ENCODE measurements at regions not wholly inside any gene's neighbourhood (a gene's known extent, or its start where the extent isn't known, plus 50 kb on each side); places are given as distances from the start of the nearest gene placed in this dataset.

- DNase-seq: no peak
- intact Hi-C loops (cut with DNase I): no loop called here
- WGBS, 2 donors: 86 to 87% methylated on average over 3 of the region's 3 CpGs
- no peaks in the 10 kb centered on the region for H3K27me3 ChIP-seq (ENCODE audit: control insufficient read depth in 1 of 2, insufficient read depth in 2 of 2, low read length in 1 of 2)
- no peak overlapping the region for H3K27ac ChIP-seq (ENCODE audit: low read depth in 1 of 2, low read length in 2 of 2)
- H3K36me3 ChIP-seq (ENCODE audit: control insufficient read depth in 1 of 2, insufficient read depth in 2 of 2, low read length in 1 of 2): no peaks in the 10 kb centered on the region
- no peak overlapping the region for H3K4me3 ChIP-seq (ENCODE audit: low read length in 2 of 2)
- no peak for ATAC-seq (ENCODE audit: low FRiP score)
- H3K9me3 ChIP-seq (ENCODE audit: control insufficient read depth, low read length): no peaks in the 10 kb centered on the region
- H3K4me1 ChIP-seq (ENCODE audit: control insufficient read depth in 1 of 2, insufficient read depth in 2 of 2, low read length in 2 of 2): no peaks in the 10 kb centered on the region
Observed at GRCh38 chr6:114537977-114538376, 195.2 kb upstream of the HS3ST5 start.

- intact Hi-C loops (cut with DNase I): no loop called here
- Histone ChIP-seq H3K27ac (ENCODE audit: low read depth in 1 of 2, low read length in 2 of 2) (no peak overlapping the region), H3K9me3 (ENCODE audit: control insufficient read depth, low read length) (no peaks in the 10 kb centered on the region), H3K4me3 (ENCODE audit: low read length in 2 of 2) (no peak overlapping the region), H3K36me3 (ENCODE audit: control insufficient read depth in 1 of 2, insufficient read depth in 2 of 2, low read length in 1 of 2) (no peaks in the 10 kb centered on the region), H3K27me3 (ENCODE audit: control insufficient read depth in 1 of 2, insufficient read depth in 2 of 2, low read length in 1 of 2) (no peaks in the 10 kb centered on the region), H3K4me1 (ENCODE audit: control insufficient read depth in 1 of 2, insufficient read depth in 2 of 2, low read length in 2 of 2) (no peaks in the 10 kb centered on the region)
- 80 to 82% methylated on average over 4 of the region's 4 CpGs for WGBS, 2 donors
- DNase-seq (no peak), ATAC-seq (ENCODE audit: low FRiP score) (no peak)
Observed at GRCh38 chr6:114534813-114535212, 192.0 kb upstream of the HS3ST5 start.

- no peaks in the 10 kb centered on the region for H3K9me3 ChIP-seq (ENCODE audit: control insufficient read depth, low read length)
- intact Hi-C loops (cut with DNase I): no loop called here
Observed at GRCh38 chr6:114524081-114524480, 181.3 kb upstream of the HS3ST5 start.

GRCh38 chr6:114523508-114523907, 180.7 kb upstream of the HS3ST5 start:
- H3K27me3 ChIP-seq (ENCODE audit: control insufficient read depth in 1 of 2, insufficient read depth in 2 of 2, low read length in 1 of 2): no peaks in the 10 kb centered on the region
- H3K4me3 ChIP-seq (ENCODE audit: low read length in 2 of 2): no peak overlapping the region
- DNase-seq: no peak
- ATAC-seq (ENCODE audit: low FRiP score): no peak
- WGBS, 2 donors: 72 to 75% methylated on average over 2 of the region's 2 CpGs
- H3K4me1 ChIP-seq (ENCODE audit: control insufficient read depth in 1 of 2, insufficient read depth in 2 of 2, low read length in 2 of 2): no peaks in the 10 kb centered on the region
- H3K9me3 ChIP-seq (ENCODE audit: control insufficient read depth, low read length): no peaks in the 10 kb centered on the region
- no peak overlapping the region for H3K27ac ChIP-seq (ENCODE audit: low read depth in 1 of 2, low read length in 2 of 2)
- H3K36me3 ChIP-seq (ENCODE audit: control insufficient read depth in 1 of 2, insufficient read depth in 2 of 2, low read length in 1 of 2): no peaks in the 10 kb centered on the region
- intact Hi-C loops (cut with DNase I): no loop called here

More at GRCh38 chr6:114524081-114524480, 181.3 kb upstream of the HS3ST5 start:
- DNase-seq (no peak), ATAC-seq (ENCODE audit: low FRiP score) (no peak)
- Histone ChIP-seq H3K27me3 (ENCODE audit: control insufficient read depth in 1 of 2, insufficient read depth in 2 of 2, low read length in 1 of 2) (no peaks in the 10 kb centered on the region), H3K27ac (ENCODE audit: low read depth in 1 of 2, low read length in 2 of 2) (no peak overlapping the region), H3K36me3 (ENCODE audit: control insufficient read depth in 1 of 2, insufficient read depth in 2 of 2, low read length in 1 of 2) (no peaks in the 10 kb centered on the region), H3K4me1 (ENCODE audit: control insufficient read depth in 1 of 2, insufficient read depth in 2 of 2, low read length in 2 of 2) (no peaks in the 10 kb centered on the region), H3K4me3 (ENCODE audit: low read length in 2 of 2) (no peak overlapping the region)

GRCh38 chr6:114521926-114522325, 179.1 kb upstream of the HS3ST5 start:
- DNase-seq: no peak
- H3K36me3 ChIP-seq (ENCODE audit: control insufficient read depth in 1 of 2, insufficient read depth in 2 of 2, low read length in 1 of 2): no peaks in the 10 kb centered on the region
- no peak for ATAC-seq (ENCODE audit: low FRiP score)
- WGBS, 2 donors: 62 to 70% methylated on average over 3 of the region's 3 CpGs
- H3K27ac ChIP-seq (ENCODE audit: low read depth in 1 of 2, low read length in 2 of 2): no peak overlapping the region
- no peaks in the 10 kb centered on the region for H3K9me3 ChIP-seq (ENCODE audit: control insufficient read depth, low read length)
- intact Hi-C loops (cut with DNase I): no loop called here
- H3K4me1 ChIP-seq (ENCODE audit: control insufficient read depth in 1 of 2, insufficient read depth in 2 of 2, low read length in 2 of 2): no peaks in the 10 kb centered on the region
- H3K4me3 ChIP-seq (ENCODE audit: low read length in 2 of 2): no peak overlapping the region
- H3K27me3 ChIP-seq (ENCODE audit: control insufficient read depth in 1 of 2, insufficient read depth in 2 of 2, low read length in 1 of 2): no peaks in the 10 kb centered on the region

- no peak overlapping the region for H3K27ac ChIP-seq (ENCODE audit: low read depth in 1 of 2, low read length in 2 of 2)
- no peaks in the 10 kb centered on the region for H3K27me3 ChIP-seq (ENCODE audit: control insufficient read depth in 1 of 2, insufficient read depth in 2 of 2, low read length in 1 of 2)
- DNase-seq (no peak), ATAC-seq (ENCODE audit: low FRiP score) (no peak)
- no peaks in the 10 kb centered on the region for H3K36me3 ChIP-seq (ENCODE audit: control insufficient read depth in 1 of 2, insufficient read depth in 2 of 2, low read length in 1 of 2)
- no peaks in the 10 kb centered on the region for H3K9me3 ChIP-seq (ENCODE audit: control insufficient read depth, low read length)
- no peak overlapping the region for H3K4me3 ChIP-seq (ENCODE audit: low read length in 2 of 2)
- intact Hi-C loops (cut with DNase I): no loop called here
- H3K4me1 ChIP-seq (ENCODE audit: control insufficient read depth in 1 of 2, insufficient read depth in 2 of 2, low read length in 2 of 2): no peaks in the 10 kb centered on the region
- WGBS, 2 donors: 82% methylated on average over 3 of the region's 3 CpGs
Observed at GRCh38 chr6:114520976-114521375, 178.2 kb upstream of the HS3ST5 start.

GRCh38 chr6:114514170-114514569, 171.3 kb upstream of the HS3ST5 start:
- WGBS, 2 donors: 47 to 61% methylated on average over 1 of the region's 1 CpG
- DNase-seq (no peak), ATAC-seq (ENCODE audit: low FRiP score) (no peak)
- no peaks in the 10 kb centered on the region for H3K9me3 ChIP-seq (ENCODE audit: control insufficient read depth, low read length)
- no peak overlapping the region for H3K27ac ChIP-seq (ENCODE audit: low read depth in 1 of 2, low read length in 2 of 2)
- H3K4me1 ChIP-seq (ENCODE audit: control insufficient read depth in 1 of 2, insufficient read depth in 2 of 2, low read length in 2 of 2): no peaks in the 10 kb centered on the region
- no peak overlapping the region for H3K4me3 ChIP-seq (ENCODE audit: low read length in 2 of 2)
- H3K27me3 ChIP-seq (ENCODE audit: control insufficient read depth in 1 of 2, insufficient read depth in 2 of 2, low read length in 1 of 2): no peaks in the 10 kb centered on the region
- intact Hi-C loops (cut with DNase I): no loop called here
- H3K36me3 ChIP-seq (ENCODE audit: control insufficient read depth in 1 of 2, insufficient read depth in 2 of 2, low read length in 1 of 2): no peaks in the 10 kb centered on the region

- no peak overlapping the region for H3K27ac ChIP-seq (ENCODE audit: low read depth in 1 of 2, low read length in 2 of 2)
- H3K36me3 ChIP-seq (ENCODE audit: control insufficient read depth in 1 of 2, insufficient read depth in 2 of 2, low read length in 1 of 2): no peaks in the 10 kb centered on the region
- H3K4me3 ChIP-seq (ENCODE audit: low read length in 2 of 2): no peak overlapping the region
- intact Hi-C loops (cut with DNase I): no loop called here
- no peak for DNase-seq
- WGBS, 2 donors: 77 to 85% methylated on average over 3 of the region's 3 CpGs
- H3K4me1 ChIP-seq (ENCODE audit: control insufficient read depth in 1 of 2, insufficient read depth in 2 of 2, low read length in 2 of 2): no peaks in the 10 kb centered on the region
- H3K27me3 ChIP-seq (ENCODE audit: control insufficient read depth in 1 of 2, insufficient read depth in 2 of 2, low read length in 1 of 2): no peaks in the 10 kb centered on the region
- H3K9me3 ChIP-seq (ENCODE audit: control insufficient read depth, low read length): no peaks in the 10 kb centered on the region
- ATAC-seq (ENCODE audit: low FRiP score): no peak
Observed at GRCh38 chr6:114471450-114471849, 128.6 kb upstream of the HS3ST5 start.

- intact Hi-C loops (cut with DNase I): no loop called here
- Histone ChIP-seq H3K4me3 (ENCODE audit: low read length in 2 of 2) (no peak overlapping the region), H3K9me3 (ENCODE audit: control insufficient read depth, low read length) (no peaks in the 10 kb centered on the region), H3K4me1 (ENCODE audit: control insufficient read depth in 1 of 2, insufficient read depth in 2 of 2, low read length in 2 of 2) (no peaks in the 10 kb centered on the region), H3K36me3 (ENCODE audit: control insufficient read depth in 1 of 2, insufficient read depth in 2 of 2, low read length in 1 of 2) (no peaks in the 10 kb centered on the region), H3K27me3 (ENCODE audit: control insufficient read depth in 1 of 2, insufficient read depth in 2 of 2, low read length in 1 of 2) (no peaks in the 10 kb centered on the region), H3K27ac (ENCODE audit: low read depth in 1 of 2, low read length in 2 of 2) (no peak overlapping the region)
- DNase-seq: no peak
- no peak for ATAC-seq (ENCODE audit: low FRiP score)
- 72 to 75% methylated on average over 2 of the region's 2 CpGs for WGBS, 2 donors
Observed at GRCh38 chr6:114467931-114468330, 125.1 kb upstream of the HS3ST5 start.
